ENCODE measurements at regions not wholly inside any gene's neighbourhood (a gene's known extent, or its start where the extent isn't known, plus 50 kb on each side); places are given as distances from the start of the nearest gene placed in this dataset.

DNA sequence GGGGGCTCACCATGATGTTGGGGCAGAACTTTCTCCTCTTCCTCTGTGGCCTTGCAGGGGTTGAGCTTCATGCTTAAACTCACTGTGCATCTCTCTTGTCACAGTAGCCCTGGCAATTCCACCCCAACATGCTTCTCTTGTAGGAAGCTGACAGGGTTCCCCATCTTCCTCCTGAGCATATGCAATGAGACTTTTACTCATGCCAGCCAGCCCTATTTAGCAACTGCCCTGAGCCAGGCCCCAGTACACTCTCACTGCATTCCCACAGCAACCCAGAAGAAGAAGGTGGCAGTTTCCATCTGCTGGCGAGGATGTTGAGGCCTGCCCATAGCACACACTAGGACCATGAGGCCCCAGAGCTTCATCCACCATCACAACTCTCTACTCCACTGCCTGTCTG, 72.2 kb upstream of the TEX51 start:
- TF ChIP-seq POLR2A (IDR thresholded peaks at IDR 0.05) (no peak), CTCF (IDR thresholded peaks at IDR 0.05) (no peak)
